Esophagus muscularis mucosa (tissue), 4 donors: ENCODE measurements at regions not wholly inside any gene's neighbourhood (a gene's known extent, or its start where the extent isn't known, plus 50 kb on each side); places are given as distances from the start of the nearest gene placed in this dataset.

Experiments used
- DNase-seq: peaks from one replicate; pipeline ENCODE4 v3.0.0-alpha.2; 2017; ENCODE audit errors: extremely low spot score
- H3K27ac ChIP-seq, 4 donors: fragments of 200-600 bp; sonication (generic); replicated peaks in 1 of 4; 1 replicate in 3 of 4; 2 replicates in 1 of 4; pipeline ENCODE4 v1.5.1; 2016 to 2019; ENCODE audit warnings: mild to moderate bottlenecking in 1 of 4
- H3K27me3 ChIP-seq, 4 donors: fragments of 200-600 bp; sonication (generic); one replicate each; pipeline versions ENCODE4 v1.5.1 to v1.6.0; 2016 to 2019
- H3K36me3 ChIP-seq, 4 donors: fragments of 200-600 bp; sonication (generic); one replicate each; pipeline ENCODE4 v1.5.1; 2016 to 2019
- H3K4me1 ChIP-seq, 4 donors: fragments of 200-600 bp; sonication (generic); one replicate each; pipeline ENCODE4 v1.5.1; 2016 to 2019
- H3K4me3 ChIP-seq, 4 donors: fragments of 200-600 bp; sonication (generic); 1 replicate in 2 of 4; 2 replicates in 2 of 4; pipeline ENCODE4 v1.5.1; 2016 to 2019; ENCODE audit warnings: mild to moderate bottlenecking in 4 of 4, moderate library complexity in 1 of 4
- H3K9me3 ChIP-seq, 4 donors: fragments of 200-600 bp; sonication (generic); 1 replicate in 3 of 4; 2 replicates in 1 of 4; pipeline ENCODE4 v1.5.1; 2016 to 2019
- CTCF ChIP-seq, 3 experiments: fragments of 200-600 bp in 2 of 3; fragments of 450-650 bp in 1 of 3; sonication (generic) in 2 of 3; IDR thresholded peaks; one replicate each; pipeline ENCODE4 v1.5.1; 2017 to 2019; ENCODE audit warnings: antibody characterized with exemption in 3 of 3, mild to moderate bottlenecking in 2 of 3, moderate library complexity in 1 of 3
- EP300 ChIP-seq: sonication (generic); formaldehyde crosslinking; IDR thresholded peaks from one replicate; pipeline ENCODE4 v1.6.1; 2017; ENCODE audit warnings: antibody characterized with exemption
- POLR2A ChIP-seq: fragments of 450-650 bp; IDR thresholded peaks from one replicate; pipeline ENCODE4 v1.6.1; 2017; ENCODE audit warnings: antibody characterized with exemption, moderate library complexity, mild to moderate bottlenecking, low read depth
- POLR2AphosphoS5 ChIP-seq, 2 donors: sonication (generic); formaldehyde crosslinking; IDR thresholded peaks; one replicate each; pipeline ENCODE4 v1.6.1; 2017; ENCODE audit warnings: antibody characterized with exemption in 2 of 2
- WGBS: methylation state at CpG from one replicate; pipeline ENCODE4 v1.1.5; 2018; 5-methylcytosine and 5-hydroxymethylcytosine counted together
- intact Hi-C: fragments of 100-400 bp; cut with DNase I; formaldehyde crosslinking; loops from one replicate; pipeline ENCODE4 v1.15.1; 2023

- H3K36me3 ChIP-seq: no peaks in the 10 kb centered on the region
- no peaks in the 10 kb centered on the region for H3K27me3 ChIP-seq
- peaks cover 0 to 4% (median 0%) of the 10 kb centered on the region in 4 donors for H3K9me3 ChIP-seq
Observed at GRCh38 chr3:30098243-30098642, 508.2 kb upstream of the TGFBR2 start.

DNA sequence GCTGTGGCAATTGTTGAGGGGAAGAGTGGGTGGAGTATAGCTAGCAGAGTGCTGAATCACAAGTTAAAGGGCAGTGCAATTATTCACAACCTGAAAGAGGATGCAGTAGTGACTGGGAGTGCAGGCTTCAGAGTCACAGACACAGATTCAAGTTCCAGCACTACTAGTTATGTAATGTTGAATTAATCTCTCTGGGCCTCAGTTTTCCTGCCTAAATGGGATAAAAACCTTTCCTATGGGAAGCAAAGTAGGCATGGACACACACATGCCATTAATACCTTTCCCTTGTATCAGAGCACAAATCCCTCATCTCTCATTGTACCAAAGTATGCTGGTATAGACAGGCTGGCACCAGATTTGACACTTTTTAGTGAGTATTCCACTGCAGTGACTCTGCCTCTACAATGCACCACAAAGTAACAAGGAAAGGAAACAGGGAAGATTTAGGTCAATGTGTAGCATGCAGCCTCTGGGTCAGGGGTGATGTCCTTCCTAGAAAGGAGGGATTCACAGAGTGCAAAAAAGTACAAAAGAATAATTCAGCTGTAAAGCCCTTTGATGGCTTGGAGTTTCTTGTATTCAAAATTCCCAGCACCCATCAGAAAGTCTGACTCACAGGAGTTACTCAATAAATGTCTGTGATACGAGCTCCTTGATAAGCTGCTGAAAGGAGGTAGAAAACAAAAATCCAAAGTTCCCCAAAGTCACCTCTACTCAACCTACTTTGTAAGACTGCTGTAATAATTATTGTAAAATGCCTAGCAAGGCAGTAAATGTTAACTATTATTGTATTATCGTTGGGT is 507.5 kb upstream of the TGFBR2 start:
- TF ChIP-seq POLR2AphosphoS5 (IDR thresholded peaks at IDR 0.05) (no peak), CTCF (IDR thresholded peaks at IDR 0.05) (no peak), EP300 (no peak), POLR2A (no peak)
- intact Hi-C loops: no loop called here
- 83% methylated on average over 2 of the region's 2 CpGs for WGBS
- Histone ChIP-seq H3K27ac (no peak overlapping the region), H3K27me3 (no peaks in the 10 kb centered on the region), H3K4me1 (peaks cover 0 to 8% (median 2%) of the 10 kb centered on the region in 4 donors), H3K9me3 (peaks cover 0 to 4% (median 0%) of the 10 kb centered on the region in 4 donors), H3K36me3 (no peaks in the 10 kb centered on the region), H3K4me3 (no peak overlapping the region)
- DNase-seq: no peak

More at GRCh38 chr3:30098243-30098642, 508.2 kb upstream of the TGFBR2 start:
- TF ChIP-seq CTCF (IDR thresholded peaks at IDR 0.05): no peak
- TF ChIP-seq POLR2AphosphoS5 (IDR thresholded peaks at IDR 0.05): no peak
- no peak for TF ChIP-seq EP300
- TF ChIP-seq POLR2A: no peak
- Histone ChIP-seq H3K4me1 (peaks cover 0 to 8% (median 2%) of the 10 kb centered on the region in 4 donors), H3K27ac (no peak overlapping the region), H3K4me3 (no peak overlapping the region)
- DNase-seq: no peak
- intact Hi-C loops: no loop called here

- intact Hi-C loops: no loop called here
- peaks cover 0 to 8% (median 2%) of the 10 kb centered on the region in 4 donors for H3K4me1 ChIP-seq
- no peaks in the 10 kb centered on the region for H3K36me3 ChIP-seq
- TF ChIP-seq EP300: no peak
- no peak for TF ChIP-seq CTCF (IDR thresholded peaks at IDR 0.05)
- TF ChIP-seq POLR2AphosphoS5 (IDR thresholded peaks at IDR 0.05): no peak
- no peak for TF ChIP-seq POLR2A
- H3K4me3 ChIP-seq: no peak overlapping the region
- H3K27ac ChIP-seq: no peak overlapping the region
- DNase-seq: no peak
- H3K27me3 ChIP-seq: no peaks in the 10 kb centered on the region
- no peaks in the 10 kb centered on the region for H3K9me3 ChIP-seq
Observed at GRCh38 chr3:30102356-30102755, 504.0 kb upstream of the TGFBR2 start.

DNA sequence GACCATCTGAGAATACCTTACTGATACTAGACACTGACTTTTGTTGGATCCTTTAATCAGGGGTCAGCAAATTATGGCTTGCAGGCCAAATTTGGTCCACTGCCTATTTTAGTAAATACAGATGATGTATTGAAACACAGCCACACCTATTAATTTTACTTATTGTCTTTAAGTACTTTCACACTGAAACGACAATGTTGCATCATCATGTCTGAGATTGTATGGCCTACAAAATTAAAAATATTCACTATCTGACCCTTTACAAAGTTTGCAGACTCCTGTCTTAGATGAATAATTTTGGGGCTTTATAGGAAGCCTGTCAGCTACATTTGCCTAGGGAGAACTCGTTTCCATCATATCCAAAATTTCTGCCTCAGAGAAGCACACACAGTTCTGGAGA is 503.2 kb upstream of the TGFBR2 start:
- 83% methylated on average over 2 of the region's 2 CpGs for WGBS
- intact Hi-C loops: no loop called here
- TF ChIP-seq POLR2AphosphoS5 (IDR thresholded peaks at IDR 0.05) (no peak), CTCF (IDR thresholded peaks at IDR 0.05) (no peak), EP300 (no peak), POLR2A (no peak)
- Histone ChIP-seq H3K36me3 (no peaks in the 10 kb centered on the region), H3K9me3 (no peaks in the 10 kb centered on the region), H3K4me3 (no peak overlapping the region), H3K4me1 (peaks cover 0 to 8% (median 2%) of the 10 kb centered on the region in 4 donors), H3K27ac (no peak overlapping the region), H3K27me3 (no peaks in the 10 kb centered on the region)
- no peak for DNase-seq
